GM19452 (cell line): ENCODE measurements at regions not wholly inside any gene's neighbourhood (a gene's known extent, or its start where the extent isn't known, plus 50 kb on each side); places are given as distances from the start of the nearest gene placed in this dataset.

ENCODE experiments used
- ATAC-seq: cut with Tn5 transposase; IDR thresholded peaks from one replicate; pipeline ENCODE4 v1.9.1; 2021; ENCODE audit not compliant: unreplicated experiment

DNA sequence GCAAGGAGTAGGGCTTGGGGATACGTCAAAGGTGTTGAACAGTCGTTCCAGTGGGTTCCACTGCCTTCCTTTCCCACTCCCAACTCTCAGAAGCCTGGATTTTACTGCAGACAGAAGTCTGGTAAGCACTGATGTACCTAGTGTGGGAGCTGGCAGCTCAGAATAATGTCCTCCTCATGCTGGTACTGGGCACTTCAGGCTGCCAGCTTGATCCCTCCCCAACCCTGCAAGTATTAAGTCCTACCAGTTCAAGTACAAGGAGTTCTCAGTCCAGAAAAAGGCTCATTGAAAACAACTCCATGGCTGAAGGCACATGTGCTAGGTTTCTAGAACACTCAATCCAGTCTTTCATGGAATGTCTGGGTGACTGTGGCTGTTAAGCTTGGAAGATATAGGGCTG, 304.3 kb downstream of the NUAK1 start:
- no peak for ATAC-seq

GRCh38 chr12:105835580-105836241, 303.0 kb downstream of the NUAK1 start:
- no peak for ATAC-seq

- ATAC-seq: no peak
Observed at GRCh38 chr12:105836242-105836622, 302.5 kb downstream of the NUAK1 start.

- no peak for ATAC-seq
Observed at GRCh38 chr12:105839629-105840127, 299.1 kb downstream of the NUAK1 start.

GRCh38 chr12:105840384-105840783, 298.4 kb downstream of the NUAK1 start:
- no peak for ATAC-seq

DNA sequence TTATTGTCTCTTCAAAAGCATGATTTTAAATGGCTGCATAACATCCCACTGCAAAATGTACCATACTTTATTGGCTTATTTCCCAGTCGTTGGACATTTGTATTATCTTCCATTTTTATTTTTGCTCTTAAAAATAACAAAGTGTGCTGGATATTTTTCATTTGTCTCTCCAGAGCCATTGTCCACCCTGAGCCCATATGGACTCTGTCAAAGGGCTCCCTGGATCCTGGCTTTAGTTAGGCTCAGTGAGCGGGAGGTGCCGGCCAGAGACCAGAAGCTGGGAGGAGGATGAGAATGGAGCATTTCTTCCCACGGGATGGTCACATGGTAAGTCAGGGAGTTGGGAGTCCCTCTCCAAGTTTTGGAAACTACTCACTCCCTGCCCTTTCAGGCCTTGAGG, 296.9 kb downstream of the NUAK1 start:
- ATAC-seq: no peak

GRCh38 chr12:105843561-105843960, 295.2 kb downstream of the NUAK1 start:
- ATAC-seq: no peak

- ATAC-seq: no peak
Observed at GRCh38 chr12:105843986-105844760, 294.6 kb downstream of the NUAK1 start.

DNA sequence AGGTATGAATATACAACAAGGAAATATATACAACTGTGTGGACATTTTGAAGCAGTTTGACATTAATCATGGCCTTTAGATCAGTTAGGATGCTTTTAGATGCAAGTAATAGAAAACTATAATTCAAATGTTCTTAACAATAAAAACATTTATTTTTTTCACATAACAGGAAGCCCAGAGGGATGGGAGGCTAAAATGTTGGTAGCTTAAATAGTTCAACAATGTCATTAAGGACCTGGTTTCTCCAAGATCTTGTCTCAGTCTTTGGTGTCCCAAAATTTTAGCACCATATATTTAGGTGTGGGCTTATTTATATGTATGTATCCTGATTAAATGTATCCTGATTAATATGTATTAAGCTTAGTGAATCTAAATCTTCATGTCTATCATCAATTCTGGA, 292.4 kb downstream of the NUAK1 start:
- no peak for ATAC-seq

DNA sequence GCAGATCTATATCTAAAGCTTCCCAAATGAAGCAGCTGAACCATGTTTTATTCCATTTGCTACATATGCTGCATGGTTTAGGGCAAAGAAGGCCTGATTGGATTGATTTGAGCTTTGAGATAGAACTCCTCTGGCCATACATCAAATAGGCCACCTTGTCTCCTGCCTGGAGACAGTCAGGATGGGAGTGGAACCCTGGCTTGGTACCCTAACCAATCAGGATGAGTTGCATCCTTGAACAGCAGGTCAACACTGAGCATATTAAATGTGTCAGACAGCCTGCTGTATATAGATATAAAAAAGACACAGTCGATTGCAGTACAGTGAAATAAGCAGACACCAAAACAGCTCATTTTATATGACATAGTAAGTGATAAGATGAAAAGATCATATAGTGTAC, 291.7 kb downstream of the NUAK1 start:
- ATAC-seq: no peak

DNA sequence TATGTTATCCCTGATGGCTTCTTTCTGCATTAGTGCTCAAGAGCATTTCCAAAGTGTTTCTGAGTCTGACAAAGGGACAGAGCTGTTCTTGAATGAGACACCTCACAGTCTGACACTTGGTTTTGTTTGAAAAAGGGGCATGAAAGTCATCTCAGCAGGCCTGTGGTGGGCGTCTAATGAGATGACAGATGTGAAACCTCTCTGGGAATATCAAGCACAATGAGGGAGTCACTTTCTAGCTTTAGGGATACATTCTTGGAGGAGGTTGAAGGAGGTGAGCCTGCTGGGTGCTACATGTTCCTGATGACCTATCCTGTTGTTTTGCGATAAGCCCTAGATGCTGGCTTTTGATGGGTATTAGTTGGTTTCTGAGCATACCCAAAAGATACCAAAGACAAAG, 290.5 kb downstream of the NUAK1 start:
- ATAC-seq: no peak

DNA sequence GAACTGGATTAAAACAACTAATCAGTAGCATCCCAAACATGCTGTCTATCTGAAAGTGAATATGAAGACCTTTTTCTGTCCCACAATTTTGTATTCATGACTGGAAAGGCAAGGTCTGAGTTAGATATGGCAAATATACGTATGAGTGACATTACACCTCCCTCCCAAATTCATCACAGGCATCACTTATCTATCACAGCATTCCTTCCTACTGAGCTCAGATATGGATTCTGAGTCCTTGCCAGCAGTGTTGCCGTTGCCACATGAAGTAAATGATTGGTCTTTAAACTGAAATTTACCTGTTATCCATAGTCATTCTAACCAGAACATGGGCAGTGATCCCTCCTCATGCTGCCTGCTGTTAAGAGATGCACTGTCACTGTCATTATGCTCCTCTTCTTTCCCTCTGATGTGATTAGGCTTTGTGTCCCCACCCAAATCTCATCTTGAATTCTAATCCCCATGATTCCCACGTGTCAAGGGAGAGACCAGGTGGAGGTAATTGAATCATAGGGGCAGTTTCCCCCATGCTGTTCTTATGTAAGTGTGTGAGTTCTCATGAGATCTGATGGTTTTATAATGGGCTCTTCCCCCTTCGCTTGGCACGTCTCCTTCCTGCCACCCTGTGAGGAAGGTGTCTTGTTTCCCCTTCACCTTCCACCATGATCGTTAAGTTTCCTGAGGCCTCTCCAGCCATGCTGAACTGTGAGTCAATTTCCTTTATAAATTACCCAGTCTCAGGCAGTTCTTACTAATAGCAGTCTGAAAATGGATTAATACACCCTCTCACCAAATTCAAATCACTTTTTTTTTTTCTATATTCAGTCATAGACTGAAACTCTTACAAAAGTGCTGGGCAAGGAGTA, 288.4 kb downstream of the NUAK1 start:
- ATAC-seq: no peak

DNA sequence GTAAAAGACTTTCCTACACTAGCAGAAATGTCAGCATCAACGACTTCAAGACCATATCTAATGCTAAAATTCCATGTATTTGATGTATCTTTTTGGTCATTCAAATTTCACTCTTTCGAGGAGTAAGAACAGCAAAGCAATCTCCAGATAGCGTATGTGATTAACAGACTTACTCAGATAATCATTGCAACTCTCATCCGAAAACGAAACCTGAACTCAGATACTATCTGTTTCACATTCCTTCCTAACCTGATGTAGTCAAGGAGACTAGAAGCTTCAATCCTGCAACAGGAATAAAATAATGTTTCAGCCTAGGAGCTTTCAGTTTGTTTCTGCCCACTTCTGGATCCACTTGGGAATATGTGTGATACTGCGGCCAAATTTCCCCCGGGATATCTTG, 286.3 kb downstream of the NUAK1 start:
- ATAC-seq: no peak

- ATAC-seq: no peak
Observed at GRCh38 chr12:105852951-105853350, 285.8 kb downstream of the NUAK1 start.

GRCh38 chr12:105854071-105854470, 284.7 kb downstream of the NUAK1 start:
- no peak for ATAC-seq

DNA sequence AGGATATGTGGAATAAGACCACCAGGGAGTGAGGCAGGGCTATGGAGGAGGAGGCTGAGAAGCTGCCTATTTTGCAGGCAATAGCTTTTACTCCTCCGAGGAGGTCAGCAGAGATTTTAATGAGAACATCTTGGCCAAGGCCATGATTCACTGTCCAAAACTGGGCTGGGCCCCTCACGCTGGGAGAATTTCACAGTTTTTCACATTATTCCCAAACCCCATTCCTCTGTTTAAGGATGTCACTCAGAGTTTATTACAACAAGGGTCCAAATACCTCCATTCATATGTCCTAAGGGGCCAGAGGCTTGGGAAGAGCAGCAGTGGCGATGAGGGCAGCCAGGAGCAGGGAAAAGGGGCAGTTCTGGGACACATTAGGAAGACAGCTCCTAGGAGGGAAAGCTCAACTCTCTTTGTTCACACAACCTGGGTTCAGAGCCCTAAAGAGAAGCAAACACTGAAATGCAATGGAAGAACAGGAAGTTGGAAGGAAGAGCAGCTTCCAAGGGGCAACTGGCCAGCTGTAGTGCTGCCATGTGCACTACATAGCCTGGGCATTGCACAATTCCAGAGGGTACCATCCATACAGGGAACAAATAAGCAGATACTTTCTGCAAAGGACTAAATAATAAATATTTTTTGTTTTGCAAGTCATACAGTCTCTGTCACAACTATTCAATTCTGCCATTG, 283.2 kb downstream of the NUAK1 start:
- ATAC-seq: no peak

GRCh38 chr12:105856048-105856405, 282.7 kb downstream of the NUAK1 start:
- no peak for ATAC-seq

- no peak for ATAC-seq
Observed at GRCh38 chr12:105858981-105859710, 279.6 kb downstream of the NUAK1 start.

GRCh38 chr12:105860561-105861207, 278.1 kb downstream of the NUAK1 start:
- ATAC-seq: no peak

DNA sequence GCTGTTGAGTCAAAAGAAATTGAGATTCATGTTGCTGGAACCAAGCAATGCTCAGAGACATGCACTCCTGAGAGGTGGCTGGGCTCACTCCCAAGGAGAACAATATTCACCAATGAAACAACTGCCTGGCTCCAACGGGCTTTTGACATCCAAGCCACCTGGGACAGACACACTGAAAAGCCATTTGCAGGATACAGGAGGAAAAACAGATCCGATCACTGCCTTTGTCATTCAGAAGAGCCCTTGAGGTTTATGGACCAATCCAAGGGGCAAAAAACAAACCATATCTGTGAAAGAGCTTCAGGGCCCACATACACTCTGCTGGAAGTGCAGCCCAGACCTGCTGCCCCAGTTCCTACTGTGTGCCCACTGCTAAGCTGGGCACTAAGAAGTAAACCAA, 277.5 kb downstream of the NUAK1 start:
- no peak for ATAC-seq
